GM21390 (cell line): ENCODE measurements at regions not wholly inside any gene's neighbourhood (a gene's known extent, or its start where the extent isn't known, plus 50 kb on each side); places are given as distances from the start of the nearest gene placed in this dataset.
"Not testable (repeated sequence)": the region's sequence is repeated elsewhere in the genome, so short reads cannot be mapped to it uniquely, and the experiment has no call there.

Experiments
- ATAC-seq: cut with Tn5 transposase; IDR thresholded peaks from one replicate; pipeline ENCODE4 v1.9.1; 2021; ENCODE audit not compliant: unreplicated experiment

DNA sequence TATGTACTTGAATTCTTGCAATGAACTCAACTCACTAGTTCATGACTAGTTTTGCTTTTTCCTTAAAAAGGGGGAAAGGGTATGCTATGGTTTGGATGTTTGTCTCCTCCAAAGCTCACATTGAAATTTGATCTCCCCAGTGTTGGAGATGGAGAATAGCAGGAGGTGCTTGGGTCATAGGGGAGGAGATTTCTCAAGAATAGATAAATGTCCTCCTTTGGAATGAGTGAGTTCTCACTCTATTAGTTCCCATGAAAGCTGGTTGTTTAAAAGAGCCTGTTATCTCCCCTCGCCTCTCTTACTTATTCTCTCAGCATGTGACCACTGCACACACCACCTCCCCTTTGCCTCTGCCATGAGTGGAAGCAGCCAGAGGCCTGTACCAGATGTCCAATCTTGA lies 109.4 kb upstream of the INTU start:
- no peak for ATAC-seq

DNA sequence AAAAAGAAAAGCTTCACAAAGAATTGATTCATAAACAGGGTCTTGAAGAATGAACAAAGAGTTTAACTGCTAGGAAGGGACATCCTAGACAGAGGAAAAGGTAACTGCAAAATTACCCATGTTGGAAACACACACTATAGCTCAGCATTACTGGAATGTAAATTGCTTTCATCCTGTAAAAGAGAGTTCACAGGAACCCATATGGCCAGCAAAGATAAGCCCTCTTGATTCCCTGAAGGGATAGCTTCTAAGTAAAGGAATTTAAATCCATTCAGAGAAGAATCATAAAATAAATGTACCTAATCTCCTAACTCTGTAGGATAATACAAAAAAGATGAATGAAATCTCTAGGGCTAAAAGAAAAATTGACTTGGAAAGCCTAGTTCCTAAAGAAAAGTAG lies 107.1 kb upstream of the INTU start:
- no peak for ATAC-seq

DNA sequence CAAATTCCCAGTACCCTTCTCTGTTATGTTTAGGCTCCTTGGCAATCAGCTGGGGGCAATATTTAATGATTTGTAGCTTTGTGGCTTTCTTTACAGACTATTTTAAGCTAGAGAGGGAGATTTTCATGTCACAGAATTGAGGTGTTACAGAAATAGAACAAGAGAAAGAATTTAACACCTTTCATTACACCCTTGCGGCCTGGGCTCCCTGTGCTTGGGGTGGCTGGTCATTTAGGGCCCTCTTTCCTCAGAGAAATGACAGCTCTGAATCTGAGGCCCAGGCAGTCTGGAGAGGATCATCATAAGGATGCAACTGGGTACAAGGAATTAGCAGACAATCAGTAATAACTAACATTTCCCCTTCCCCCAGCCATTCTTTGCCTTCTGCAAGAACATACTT lies 104.5 kb upstream of the INTU start:
- ATAC-seq, result no peak

DNA sequence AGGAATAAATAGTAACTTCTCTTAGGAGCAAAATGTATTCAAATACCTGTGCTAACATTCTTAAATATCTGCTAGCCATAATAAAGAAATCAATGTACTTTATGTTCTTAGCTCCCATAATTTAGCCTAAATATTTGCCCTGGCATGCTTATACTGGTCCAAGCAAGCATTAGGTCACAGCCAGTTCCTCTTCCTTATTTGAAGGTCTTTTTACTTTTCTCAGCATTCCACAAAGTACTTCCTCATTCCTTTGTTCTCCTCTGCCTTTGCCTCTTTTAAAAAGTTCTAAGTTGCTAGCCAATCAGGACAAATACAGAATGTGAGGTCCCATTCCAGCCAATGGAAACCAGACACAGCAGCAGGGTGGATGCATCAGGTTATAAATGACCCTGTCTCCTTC lies 102.9 kb upstream of the INTU start:
- ATAC-seq, result not testable (repeated sequence)

DNA sequence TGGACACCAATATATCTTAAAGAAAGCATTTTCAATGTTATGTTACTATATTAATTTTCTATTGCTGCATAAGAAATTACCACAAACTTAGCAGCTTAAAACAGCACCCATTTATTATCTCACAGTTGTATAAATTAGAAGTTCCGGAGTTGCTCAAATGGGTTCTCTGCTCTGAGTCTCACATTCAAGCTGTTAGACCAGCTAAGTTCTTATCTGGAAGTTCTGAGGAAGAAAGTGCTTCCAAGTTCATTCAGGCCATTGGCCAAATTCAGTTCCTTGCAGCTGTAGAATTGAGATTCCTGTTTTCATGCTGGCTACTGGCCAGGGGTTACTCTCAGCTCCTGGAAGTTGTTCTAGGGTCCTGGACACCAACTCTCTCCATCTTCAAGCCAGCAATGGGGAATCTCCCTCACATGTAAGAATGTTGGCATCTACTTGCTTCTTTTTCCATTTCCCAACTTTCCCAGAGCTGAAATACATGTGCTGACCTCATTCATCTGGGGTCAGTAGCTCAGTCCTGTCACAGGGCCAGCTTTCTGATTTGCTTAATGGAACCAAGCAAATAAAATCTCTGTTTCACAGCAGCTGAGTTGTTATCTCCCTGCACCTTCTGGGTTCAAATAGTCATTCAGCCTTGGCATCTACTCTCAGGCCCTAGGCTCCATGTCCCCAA lies 99.6 kb upstream of the INTU start:
- no peak for ATAC-seq

DNA sequence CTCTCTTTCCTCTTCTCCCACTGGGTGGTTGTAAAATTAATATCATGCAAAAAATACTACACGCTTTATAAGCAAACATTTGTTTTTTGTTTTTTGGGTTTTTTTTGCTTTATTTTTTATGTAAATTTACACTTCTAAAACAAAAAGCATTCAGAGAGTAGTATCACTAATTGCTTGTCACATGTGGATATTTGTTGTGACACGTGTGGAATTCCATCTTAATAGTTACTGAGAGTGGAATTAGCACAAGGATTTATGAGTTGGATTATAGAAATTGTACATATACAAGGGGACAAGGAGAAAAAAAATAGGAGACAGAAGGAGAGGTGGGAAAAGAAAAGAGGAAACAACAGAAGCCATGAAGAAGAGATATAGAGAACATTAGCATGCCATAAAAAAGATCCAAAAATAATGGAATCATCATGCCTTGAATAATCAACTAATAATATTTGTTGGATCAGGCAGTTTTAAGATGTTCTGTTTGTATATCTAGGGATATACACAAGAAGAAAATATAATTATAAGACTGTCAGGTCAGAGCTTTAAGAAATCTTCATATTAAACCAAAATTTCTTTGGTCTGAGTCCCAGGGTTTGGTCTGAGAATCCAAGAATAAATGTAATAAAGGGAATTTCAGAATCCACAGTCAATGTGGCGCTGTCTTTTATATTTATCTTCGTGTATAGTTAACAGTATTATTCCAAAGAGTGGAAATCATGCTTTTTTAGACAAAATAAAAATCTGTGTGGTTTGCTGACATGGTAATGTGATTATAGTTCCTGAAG lies 98.5 kb upstream of the INTU start:
- ATAC-seq, result no peak

DNA sequence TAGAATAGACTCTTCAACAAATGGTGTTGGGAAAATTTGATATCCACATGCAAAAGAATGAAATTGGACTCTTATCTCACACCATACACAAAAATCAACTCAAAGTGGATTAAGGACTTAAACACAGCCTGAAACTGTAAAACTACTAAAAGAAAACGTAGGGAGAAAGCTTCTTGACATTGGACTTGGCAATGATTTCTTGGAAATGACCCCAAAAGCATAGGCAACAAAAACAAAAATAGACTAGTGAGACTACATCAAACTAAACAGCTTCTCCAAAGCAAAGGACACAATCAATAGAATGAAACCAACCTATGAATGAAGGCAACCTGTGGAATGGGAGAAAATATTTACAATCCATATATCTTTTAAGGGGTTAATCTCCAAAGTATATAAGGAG lies 94.7 kb upstream of the INTU start:
- no peak for ATAC-seq

DNA sequence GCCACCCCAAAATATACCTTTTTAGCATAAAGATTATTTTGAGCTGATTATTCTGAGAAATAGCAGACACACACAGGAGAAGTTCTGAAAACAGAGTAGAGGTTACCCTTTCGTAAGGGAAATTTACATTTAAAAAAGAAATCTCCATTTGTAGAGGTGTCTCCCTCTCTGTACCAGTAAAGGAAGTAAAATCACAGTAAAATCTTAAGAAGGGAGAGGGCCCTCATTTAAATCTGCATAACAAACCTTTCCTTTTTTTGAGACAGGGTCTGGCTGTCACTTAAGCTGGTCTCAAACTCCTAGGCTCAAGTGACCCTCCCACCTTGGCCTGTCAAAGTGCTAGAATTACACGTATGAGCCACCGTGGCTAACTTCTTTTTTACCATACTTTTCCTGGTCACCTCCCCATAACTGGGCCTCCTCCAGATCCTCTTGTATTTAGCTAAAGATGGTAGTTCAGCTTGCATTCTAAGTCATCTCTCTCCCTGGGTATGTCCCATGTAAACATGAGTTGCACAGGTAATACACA lies 92.2 kb upstream of the INTU start:
- ATAC-seq, result no peak

DNA sequence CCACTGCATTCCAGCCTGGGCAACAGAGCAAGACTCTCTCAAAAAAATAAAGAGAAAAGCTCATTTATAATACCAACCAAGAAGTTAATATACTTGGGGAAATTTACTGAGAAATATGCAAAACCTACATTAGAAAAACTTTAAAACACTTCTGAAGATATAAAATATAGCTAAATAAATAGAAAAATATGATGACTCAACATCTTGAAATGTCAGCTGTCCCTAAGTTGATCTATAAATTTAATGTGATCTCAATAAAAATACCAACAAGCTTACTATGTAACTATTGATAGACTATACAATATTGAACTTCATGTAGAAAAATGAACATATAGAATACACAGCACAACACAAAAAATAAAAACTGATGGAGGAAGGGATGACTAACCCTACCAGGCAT lies 87.5 kb upstream of the INTU start:
- ATAC-seq, result no peak

DNA sequence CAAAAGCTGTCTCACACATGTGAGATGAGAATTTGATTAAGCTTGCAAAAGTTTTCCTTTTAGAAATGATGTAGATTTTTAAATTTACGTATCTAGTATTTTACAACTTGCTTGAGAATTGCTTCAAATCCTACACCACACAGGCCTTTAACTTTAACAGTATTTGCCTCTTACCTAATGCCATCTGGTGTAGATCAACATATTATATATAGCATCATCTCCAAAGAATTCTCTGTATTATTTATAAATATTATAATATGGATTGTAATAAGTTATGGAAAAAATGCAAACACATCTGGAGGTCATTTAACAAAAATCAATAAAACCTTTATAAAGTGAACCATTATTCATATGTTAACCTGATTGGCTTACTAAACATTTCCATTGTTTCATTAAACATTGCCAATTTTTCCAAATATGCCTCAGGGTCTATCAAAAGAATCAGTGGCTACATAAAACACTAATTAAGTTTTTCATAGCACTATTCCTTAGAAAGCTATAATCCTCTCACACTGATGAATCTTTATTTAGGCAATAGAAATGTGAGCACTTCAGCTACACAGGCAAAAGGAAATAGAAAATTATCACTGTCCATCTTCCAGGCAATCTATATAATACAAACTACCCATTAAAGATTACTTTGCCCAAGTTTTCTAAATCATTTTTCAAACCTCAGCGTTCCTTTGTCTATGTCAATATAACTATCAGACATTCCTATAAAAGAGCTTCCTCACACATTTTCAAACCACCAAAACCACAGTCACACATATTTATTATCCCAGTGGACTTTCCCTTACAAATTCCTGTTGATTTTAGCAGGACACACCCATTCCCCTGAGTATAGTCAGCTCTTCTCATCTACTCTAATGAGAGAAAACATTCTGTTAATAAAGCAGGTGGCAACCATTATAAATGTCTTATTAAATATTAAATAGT lies 83.5 kb upstream of the INTU start:
- no peak for ATAC-seq

DNA sequence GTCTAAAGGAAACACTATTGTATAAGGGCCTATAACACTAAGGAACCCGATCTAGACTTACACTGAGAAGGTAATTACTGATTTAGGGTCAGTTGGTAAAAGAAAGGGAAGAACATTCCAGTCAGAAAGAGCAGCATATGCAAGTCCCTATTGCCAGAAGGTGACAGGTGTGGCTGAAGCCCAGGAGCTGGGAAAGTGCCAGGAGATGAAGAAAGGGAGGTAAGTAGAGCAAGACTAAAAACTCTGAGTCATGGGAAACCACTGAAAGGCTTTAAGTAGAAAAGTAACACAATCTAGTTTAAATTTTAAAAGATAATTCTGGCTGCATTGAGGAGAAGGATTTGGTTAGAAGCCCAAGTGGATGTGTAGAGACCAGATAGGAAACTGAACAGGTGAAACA lies 77.7 kb upstream of the INTU start:
- no peak for ATAC-seq

DNA sequence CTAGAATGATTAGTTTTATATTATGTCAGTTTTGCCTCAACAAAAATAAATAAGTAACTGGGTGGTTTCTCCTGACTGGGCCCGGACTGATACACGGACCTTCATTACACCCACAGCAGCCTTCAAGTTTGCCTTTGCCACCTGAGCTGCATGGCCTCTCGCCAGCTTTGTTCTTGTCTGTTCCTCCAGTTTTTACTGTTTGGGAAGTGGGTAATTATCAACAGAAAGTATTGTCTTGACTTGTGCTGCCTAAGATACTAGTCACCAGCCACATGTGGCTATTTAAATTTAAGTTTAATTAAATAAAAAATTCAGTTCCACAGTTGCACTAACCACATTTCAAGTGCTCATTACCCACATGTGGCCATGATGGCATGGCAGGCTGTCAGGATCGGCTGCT lies 74.7 kb upstream of the INTU start:
- ATAC-seq, result no peak

DNA sequence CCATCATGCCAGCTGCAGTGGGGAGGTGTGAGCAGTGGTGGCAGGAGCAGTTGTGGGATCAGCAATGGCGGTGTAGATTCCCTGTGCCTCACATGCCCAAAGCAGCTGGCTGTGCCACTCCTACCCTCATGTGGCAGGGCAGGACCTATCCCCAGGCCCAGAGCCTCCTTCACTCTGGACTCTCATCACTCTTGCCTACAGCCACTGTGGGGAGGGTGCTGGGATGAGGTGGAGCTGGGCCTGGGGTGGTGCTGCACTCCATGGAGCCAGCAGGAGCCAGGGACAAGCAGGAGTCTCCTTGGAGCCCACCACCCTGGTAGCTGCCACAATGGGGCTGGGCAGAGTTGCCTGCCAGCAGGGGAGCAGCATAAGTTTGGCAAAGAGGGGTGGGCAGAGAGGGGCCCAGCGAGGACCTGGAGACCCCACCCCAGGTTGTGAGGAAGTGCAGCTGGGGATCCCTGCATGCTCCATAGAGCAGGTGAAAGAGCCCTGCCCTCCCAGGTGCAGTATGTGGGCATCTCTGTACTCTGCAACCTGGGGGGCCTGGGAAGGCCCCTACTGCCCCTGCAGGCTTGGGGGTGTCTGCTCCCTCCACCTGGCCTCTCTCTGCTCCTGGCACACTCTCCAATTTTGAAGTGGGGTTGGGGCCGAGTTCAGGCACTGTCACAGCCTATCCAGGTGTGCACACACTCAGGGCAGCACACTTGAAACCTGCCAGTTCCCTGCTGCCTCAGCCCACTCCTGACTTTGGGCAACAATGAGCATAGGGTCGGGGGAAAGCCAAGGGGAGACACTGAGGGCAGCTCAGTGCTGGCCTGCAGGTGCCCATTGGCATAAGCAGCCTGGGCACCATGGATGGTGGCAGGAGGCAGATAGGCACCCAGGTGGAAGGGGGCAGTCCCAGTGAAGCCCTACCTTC lies 74.0 kb upstream of the INTU start:
- ATAC-seq, result no peak

DNA sequence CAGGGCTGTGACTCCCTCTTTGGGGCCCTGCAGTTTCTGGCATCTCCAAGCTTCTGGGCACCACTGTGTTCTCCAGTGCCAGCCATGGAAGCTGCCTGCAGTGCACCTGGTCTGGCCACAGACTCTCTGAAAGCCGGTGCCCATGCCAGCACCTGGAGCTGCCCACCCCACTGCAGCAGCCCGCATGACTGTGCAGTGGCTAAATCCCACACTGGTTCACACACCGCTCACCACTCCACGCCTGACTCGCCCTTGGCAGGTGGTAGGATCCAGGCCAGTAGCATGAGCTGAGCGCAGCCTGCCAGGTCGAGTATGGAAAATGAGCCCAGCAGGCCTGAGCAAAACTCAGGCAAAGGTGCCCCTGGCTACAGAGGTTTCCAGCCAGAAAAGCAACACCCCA lies 72.8 kb upstream of the INTU start:
- no peak for ATAC-seq

DNA sequence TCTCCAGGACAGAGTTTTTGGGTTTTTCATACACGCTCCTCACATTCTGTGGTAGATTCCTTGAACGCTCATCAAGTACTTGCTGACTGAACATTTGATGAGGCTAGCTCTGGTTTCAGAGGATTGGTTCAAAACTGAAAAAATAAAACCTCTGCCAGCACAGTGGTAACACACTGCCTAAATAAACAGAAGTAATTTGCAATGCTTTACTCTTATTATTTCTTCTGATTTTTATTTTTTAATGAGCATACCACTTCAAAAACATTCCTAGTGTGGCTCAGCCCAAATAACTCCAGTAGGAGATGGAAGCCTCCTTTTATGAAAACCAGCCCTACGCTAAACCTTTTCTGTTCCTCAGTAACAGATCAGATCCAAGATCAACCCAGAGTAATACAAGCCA lies 72.0 kb upstream of the INTU start:
- ATAC-seq, result no peak

DNA sequence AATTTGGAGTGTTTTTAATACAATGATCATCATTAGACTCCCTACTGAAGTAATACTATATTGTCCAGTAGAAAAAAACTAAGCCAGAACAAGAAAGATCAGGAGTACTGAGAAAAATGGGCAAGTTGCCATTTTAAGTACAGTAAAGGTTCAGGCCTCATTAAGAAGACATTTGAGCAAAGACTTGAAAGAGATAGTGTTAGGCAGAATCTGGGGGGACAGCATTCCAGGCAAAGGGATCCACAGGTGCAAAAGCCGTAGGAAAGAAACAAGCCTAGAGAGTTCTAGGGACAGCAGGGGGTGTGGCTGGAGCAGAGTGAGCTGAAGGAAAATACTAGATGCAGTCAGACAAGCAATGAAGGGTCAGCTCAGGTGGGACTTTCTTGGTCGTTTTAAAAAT lies 58.1 kb upstream of the INTU start:
- ATAC-seq, result no peak

DNA sequence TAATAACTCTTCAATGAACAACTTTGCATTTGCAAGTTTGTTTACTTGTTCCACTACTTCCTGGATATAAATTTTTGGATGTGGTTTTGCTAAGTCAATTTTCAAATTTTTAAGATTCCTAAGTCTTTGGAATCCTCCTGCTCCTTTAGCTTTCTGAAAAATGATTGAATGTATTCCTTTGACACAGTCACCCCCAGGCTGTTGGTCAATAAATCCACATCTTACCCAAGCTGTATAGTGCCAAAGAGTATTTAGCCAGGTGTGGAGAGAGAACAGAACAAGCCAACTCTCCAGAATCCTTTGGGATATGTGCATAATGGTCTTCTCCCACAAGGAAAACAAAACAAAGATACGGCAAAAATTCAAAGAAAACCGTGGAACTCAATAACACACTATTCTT lies 56.9 kb upstream of the INTU start:
- no peak for ATAC-seq

DNA sequence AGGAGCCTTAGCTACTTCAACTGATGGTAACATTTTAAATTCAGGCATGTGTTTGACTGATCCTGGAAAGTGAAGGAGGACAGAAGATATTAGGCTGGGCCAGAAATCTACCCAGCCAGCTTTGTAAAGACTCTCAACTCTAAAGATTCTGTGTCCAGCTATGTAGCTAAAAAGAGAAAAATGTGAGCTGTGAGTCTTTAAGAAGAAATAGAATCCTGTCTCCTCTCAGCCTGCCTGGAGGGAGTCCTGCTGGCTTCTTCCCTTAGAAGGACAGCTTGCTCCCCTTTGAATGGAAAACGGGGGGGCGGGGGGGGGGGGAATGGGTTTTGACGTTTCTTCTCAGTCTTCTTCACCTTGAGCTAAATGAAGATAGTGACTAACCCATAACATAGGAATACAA lies 54.3 kb upstream of the INTU start:
- no peak for ATAC-seq

DNA sequence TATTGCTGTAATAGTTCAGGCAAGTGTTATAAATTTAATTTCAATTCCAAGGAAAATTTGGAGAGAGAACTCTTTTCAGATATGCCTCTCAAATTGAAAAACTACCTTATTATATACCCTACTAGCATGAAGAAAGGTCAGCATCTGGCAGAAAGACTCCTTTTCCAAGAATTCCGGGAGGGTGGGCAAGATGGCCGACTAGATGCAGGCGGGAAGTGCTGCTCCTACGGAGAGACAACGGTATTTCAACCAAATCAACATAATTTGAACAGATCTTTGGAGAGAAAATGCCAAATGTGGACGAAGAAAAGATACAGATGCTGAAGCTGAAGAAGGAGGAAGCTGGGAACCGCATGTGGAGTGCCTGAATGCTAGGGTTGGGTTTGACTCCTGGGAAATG lies 53.8 kb upstream of the INTU start:
- no peak for ATAC-seq

DNA sequence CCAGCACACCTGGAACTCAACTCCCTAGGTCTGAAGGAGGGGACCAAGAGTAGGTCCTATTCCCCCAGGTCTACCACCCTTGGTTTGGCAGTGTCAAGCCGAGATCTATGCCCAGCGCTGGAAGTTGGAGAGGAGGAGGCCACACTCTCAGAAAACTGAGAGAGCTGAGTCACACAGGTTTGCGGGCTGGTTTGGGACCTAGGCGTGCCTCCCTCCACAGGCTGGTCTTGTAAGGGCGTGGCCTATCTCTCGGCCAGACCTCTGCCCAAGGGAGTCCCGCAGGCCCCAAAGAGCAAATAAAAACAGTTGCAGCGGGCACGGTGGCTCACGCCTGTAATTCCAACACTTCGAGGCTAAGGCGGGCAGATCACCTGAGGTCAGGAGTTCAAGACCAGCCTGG lies 52.9 kb upstream of the INTU start:
- no peak for ATAC-seq

DNA sequence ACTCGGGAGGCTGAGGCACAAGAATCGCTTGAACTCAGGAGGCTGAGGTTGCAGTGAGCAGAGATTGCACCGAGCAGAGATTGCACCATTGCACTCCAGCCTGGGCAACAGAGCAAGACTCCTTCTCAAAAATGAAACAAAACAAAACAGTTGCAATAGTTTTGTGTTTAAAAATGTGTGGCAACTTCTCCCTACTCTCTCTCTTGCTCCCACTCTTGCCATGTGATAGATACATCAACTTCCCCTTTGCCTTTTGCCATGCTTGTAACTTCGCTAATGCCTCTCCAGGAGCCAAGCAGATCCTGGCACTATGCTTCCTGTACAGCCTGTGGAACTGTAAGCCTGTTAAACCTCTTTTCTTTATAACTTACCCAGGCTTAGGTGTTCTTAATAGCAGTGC lies 52.5 kb upstream of the INTU start:
- ATAC-seq, result no peak
